HG02852 (cell line): ENCODE measurements at regions not wholly inside any gene's neighbourhood (a gene's known extent, or its start where the extent isn't known, plus 50 kb on each side); places are given as distances from the start of the nearest gene placed in this dataset.

ENCODE experiments used
- ATAC-seq: cut with Tn5 transposase; IDR thresholded peaks from one replicate; pipeline ENCODE4 v1.9.1; 2021; ENCODE audit warnings: mild to moderate bottlenecking, moderate library complexity; ENCODE audit not compliant: unreplicated experiment

- ATAC-seq, result no peak
These were observed 50.6 kb upstream of the RAB4A start for GRCh38 chr1:229220163-229220846.

GRCh38 chr1:229221106-229222019, 49.5 kb upstream of the RAB4A start:
- ATAC-seq, result no peak
